SK-N-SH treated with all-trans-retinoic acid at 6 μM for 48 hours (cell line): ENCODE measurements at regions not wholly inside any gene's neighbourhood (a gene's known extent, or its start where the extent isn't known, plus 50 kb on each side); places are given as distances from the start of the nearest gene placed in this dataset.
A peak's percentile ranks its signal among the peaks of the same experiment; 100 is the strongest.

ENCODE experiments used
- ATAC-seq: fragments of 200-7000 bp; cut with Tn5 transposase; 3 replicates; pipeline ENCODE4 v1.9.1; 2020; ENCODE audit warnings: mild to moderate bottlenecking, moderate library complexity
- ARNTL ChIP-seq: fragments of 450-650 bp; formaldehyde crosslinking; IDR thresholded peaks from 2 replicates; pipeline ENCODE4 v1.5.0; 2020; ENCODE audit warnings: low read depth, mild to moderate bottlenecking, moderate library complexity, borderline replicate concordance
- BACH2 ChIP-seq: fragments of 250-450 bp; sonication (Bioruptor Pico); IDR thresholded peaks from 2 replicates; pipeline ENCODE4 v1.9.0; 2021; ENCODE audit warnings: mild to moderate bottlenecking, borderline replicate concordance
- CREB5 ChIP-seq: fragments of 250-450 bp; sonication (Bioruptor Pico); IDR thresholded peaks from 2 replicates; pipeline ENCODE4 v1.5.1; 2020; ENCODE audit warnings: low read depth, mild to moderate bottlenecking, moderate library complexity
- CSDC2 ChIP-seq: fragments of 250-450 bp; sonication (Bioruptor Pico); IDR thresholded peaks from 2 replicates; pipeline ENCODE4 v1.5.0; 2020; ENCODE audit warnings: mild to moderate bottlenecking, moderate library complexity
- CSRNP3 ChIP-seq: fragments of 250-450 bp; sonication (Bioruptor Pico); IDR thresholded peaks from 2 replicates; pipeline ENCODE4 v1.5.1; 2021; ENCODE audit warnings: mild to moderate bottlenecking, moderate library complexity
- ESRRG ChIP-seq: fragments of 250-450 bp; sonication (Bioruptor Pico); IDR thresholded peaks from 2 replicates; pipeline ENCODE4 v1.6.1; 2021; ENCODE audit warnings: mild to moderate bottlenecking
- GLIS3 ChIP-seq: fragments of 250-450 bp; sonication (Bioruptor Pico); IDR thresholded peaks from 2 replicates; pipeline ENCODE4 v1.5.0; 2020; ENCODE audit warnings: mild to moderate bottlenecking, moderate library complexity
- ISL1 ChIP-seq: fragments of 250-450 bp; sonication (Bioruptor Pico); IDR thresholded peaks from 2 replicates; pipeline ENCODE4 v2.1.2; 2022; ENCODE audit warnings: mild to moderate bottlenecking, moderate library complexity
- OSR1 ChIP-seq: fragments of 250-450 bp; sonication (Bioruptor Pico); IDR thresholded peaks from 2 replicates; pipeline ENCODE4 v1.8.0; 2022; ENCODE audit warnings: moderate library complexity, mild to moderate bottlenecking, inconsistent platforms
- PATZ1 ChIP-seq: fragments of 250-450 bp; sonication (Bioruptor Pico); IDR thresholded peaks from 2 replicates; pipeline ENCODE4 v1.8.0; 2020; ENCODE audit warnings: mild to moderate bottlenecking, moderate library complexity, borderline replicate concordance
- POU6F1 ChIP-seq: fragments of 250-450 bp; sonication (Bioruptor Pico); IDR thresholded peaks from 2 replicates; pipeline ENCODE4 v1.8.0; 2021; ENCODE audit warnings: low read depth, mild to moderate bottlenecking, moderate library complexity, borderline replicate concordance
- PPARA ChIP-seq: fragments of 250-450 bp; sonication (Bioruptor Pico); IDR thresholded peaks from 2 replicates; pipeline ENCODE4 v1.5.0; 2020; ENCODE audit warnings: mild to moderate bottlenecking, borderline replicate concordance
- RARB ChIP-seq: fragments of 250-450 bp; sonication (Bioruptor Pico); IDR thresholded peaks from 2 replicates; pipeline ENCODE4 v1.8.0; 2021; ENCODE audit warnings: mild to moderate bottlenecking, moderate library complexity
- SNAI2 ChIP-seq: fragments of 250-450 bp; sonication (Bioruptor Pico); IDR thresholded peaks from 2 replicates; pipeline ENCODE4 v1.5.0; 2020; ENCODE audit warnings: mild to moderate bottlenecking, moderate library complexity
- TCF4 ChIP-seq: fragments of 250-450 bp; sonication (Bioruptor Pico); IDR thresholded peaks from 2 replicates; pipeline ENCODE4 v1.8.0; 2021; ENCODE audit warnings: mild to moderate bottlenecking, moderate library complexity, borderline replicate concordance
- TOX ChIP-seq: fragments of 250-450 bp; sonication (Bioruptor Pico); IDR thresholded peaks from 2 replicates; pipeline ENCODE4 v1.8.0; 2021; ENCODE audit warnings: mild to moderate bottlenecking, moderate library complexity, borderline replicate concordance
- TSHZ2 ChIP-seq: fragments of 250-450 bp; sonication (Bioruptor Pico); IDR thresholded peaks from 2 replicates; pipeline ENCODE4 v1.5.0; 2020; ENCODE audit warnings: mild to moderate bottlenecking, moderate library complexity
- ZC3H10 ChIP-seq: fragments of 250-450 bp; sonication (Bioruptor Pico); IDR thresholded peaks from 2 replicates; pipeline ENCODE4 v1.5.1; 2021; ENCODE audit warnings: mild to moderate bottlenecking, moderate library complexity
- ZFP3 ChIP-seq: fragments of 250-450 bp; sonication (Bioruptor Pico); IDR thresholded peaks from 2 replicates; pipeline ENCODE4 v1.5.0; 2020; ENCODE audit warnings: mild to moderate bottlenecking, moderate library complexity
- ZNF565 ChIP-seq: fragments of 450-650 bp; formaldehyde crosslinking; conservative IDR thresholded peaks from 2 replicates; pipeline ENCODE4 v1.5.0; 2020; ENCODE audit warnings: low read depth, mild to moderate bottlenecking, moderate library complexity
- ZNF70 ChIP-seq: fragments of 450-650 bp; formaldehyde crosslinking; IDR thresholded peaks from 2 replicates; pipeline ENCODE4 v1.5.0; 2020; ENCODE audit warnings: mild to moderate bottlenecking, moderate library complexity
- ZNF8 ChIP-seq: fragments of 450-650 bp; formaldehyde crosslinking; IDR thresholded peaks from 2 replicates; pipeline ENCODE4 v1.5.0; 2020; ENCODE audit warnings: mild to moderate bottlenecking, moderate library complexity

- ATAC-seq: peak; percentile 56
- no peak for TF ChIP-seq CSDC2 (CRISPR knock-in tag)
Observed at GRCh38 chr1:81111818-81112217, 688.9 kb upstream of the ADGRL2 start.

GRCh38 chr1:81109038-81109437 lies 691.7 kb upstream of the ADGRL2 start:
- no peak for ATAC-seq

GRCh38 chr1:81097860-81098259 lies 702.9 kb upstream of the ADGRL2 start:
- no peak for ATAC-seq
- no peak for TF ChIP-seq TSHZ2 (CRISPR knock-in tag)
- TF ChIP-seq PPARA (CRISPR knock-in tag): no peak
- no peak for TF ChIP-seq ZNF70 (CRISPR knock-in tag)
- no peak for TF ChIP-seq PATZ1 (CRISPR knock-in tag)
- TF ChIP-seq ISL1 (CRISPR knock-in tag): no peak
- no peak for TF ChIP-seq ARNTL (CRISPR knock-in tag)
- no peak for TF ChIP-seq CSRNP3
- no peak for TF ChIP-seq TOX (CRISPR knock-in tag)
- no peak for TF ChIP-seq CSDC2 (CRISPR knock-in tag)

More at GRCh38 chr1:81109038-81109437, 691.7 kb upstream of the ADGRL2 start:
- TF ChIP-seq PPARA (CRISPR knock-in tag) (no peak), ARNTL (CRISPR knock-in tag) (no peak), ESRRG (CRISPR knock-in tag) (no peak), SNAI2 (CRISPR knock-in tag) (no peak), ZNF8 (no peak), CREB5 (no peak), TOX (CRISPR knock-in tag) (no peak), RARB (no peak), ZFP3 (CRISPR knock-in tag) (no peak), PATZ1 (CRISPR knock-in tag) (no peak), POU6F1 (CRISPR knock-in tag) (no peak), GLIS3 (no peak), BACH2 (CRISPR knock-in tag) (no peak), ZC3H10 (CRISPR knock-in tag) (no peak), ZNF70 (CRISPR knock-in tag) (no peak), OSR1 (CRISPR knock-in tag) (no peak), TCF4 (CRISPR knock-in tag) (no peak), ISL1 (CRISPR knock-in tag) (no peak), CSRNP3 (no peak), ZNF565 (CRISPR knock-in tag) (no peak)
- TF ChIP-seq, all 23 proteins: peak for 0
